ENCODE measurements at regions not wholly inside any gene's neighbourhood (a gene's known extent, or its start where the extent isn't known, plus 50 kb on each side); places are given as distances from the start of the nearest gene placed in this dataset.

- RAD21 ChIA-PET (ENCODE audit: low non-redundant PET in 1 of 2, low total read pairs in 2 of 2, uncharacterized antibody in 2 of 2, unreplicated experiment in 2 of 2): no interaction called here
- POLR2A ChIA-PET: no interaction called here
- Histone ChIP-seq H3K27me3 (ENCODE audit: insufficient read depth, low read length) (no peaks in the 10 kb centered on the region), H3K4me1 (ENCODE audit: control insufficient read depth in 1 of 2, insufficient read depth in 2 of 2, low read length in 2 of 2) (peaks cover 6 to 13% of the 10 kb centered on the region in 2 experiments; a peak in 3 of 4 replicates), H3K4me2 (ENCODE audit: low read length) (no peak overlapping the region), H3K36me3 (ENCODE audit: control insufficient read depth in 1 of 2, insufficient read depth in 2 of 2, low read length in 2 of 2) (no peaks in the 10 kb centered on the region), H3K79me2 (ENCODE audit: insufficient read depth, low read length) (no peaks in the 10 kb centered on the region), H3K9me2 (ENCODE audit: insufficient read depth) (no peaks in the 10 kb centered on the region), H3K4me3 (replicated peaks in 1 of 2; ENCODE audit: low read depth in 1 of 2, low read length in 2 of 2) (no peak overlapping the region), H3K9ac (ENCODE audit: low read length) (no peak overlapping the region), H3K9me3 (ENCODE audit: control insufficient read depth in 1 of 2, insufficient read depth in 1 of 2, low read depth in 1 of 2, low read length in 2 of 2) (no peaks in the 10 kb centered on the region), H4K20me1 (ENCODE audit: insufficient read depth) (no peaks in the 10 kb centered on the region), H3K27ac (ENCODE audit: low read depth, low read length) (no peak overlapping the region), H2AFZ (ENCODE audit: low read depth, low read length, poor library complexity, severe bottlenecking) (no peak overlapping the region)
- intact Hi-C loops (cut with micrococcal nuclease): no loop called here
- DNase-seq (ENCODE audit: low read depth, low spot score) (no peak), ATAC-seq (no peak)
- CTCF ChIA-PET: interaction anchor here (1.5 kb wide), 1 partner anchor 281 kb away, joined by 3 read pairs; no protein-coding TSS in a partner anchor
- no TSS peak for BruUV-seq (replicated peaks)
- TF ChIP-seq ZBTB33 (IDR thresholded peaks at IDR 0.05; ENCODE audit: extremely low read depth, insufficient replicate concordance, low read length) (no peak), POLR2A (IDR thresholded peaks at IDR 0.05; ENCODE audit: borderline replicate concordance, extremely low read depth, insufficient read depth, insufficient read length) (no peak), TCF7L2 (IDR thresholded peaks at IDR 0.05; ENCODE audit: borderline replicate concordance, extremely low read depth, insufficient read depth, insufficient read length) (no peak), EGR1 (IDR thresholded peaks at IDR 0.05; ENCODE audit: low read depth) (no peak), SIN3A (IDR thresholded peaks at IDR 0.05; ENCODE audit: low read depth) (no peak), ZFX (IDR thresholded peaks at IDR 0.05) (no peak), RAD21 (IDR thresholded peaks at IDR 0.05; ENCODE audit: low read depth) (no peak), EZH2phosphoT487 (IDR thresholded peaks at IDR 0.05; ENCODE audit: borderline replicate concordance) (no peak)
- TF ChIP-seq, protein P1, sequence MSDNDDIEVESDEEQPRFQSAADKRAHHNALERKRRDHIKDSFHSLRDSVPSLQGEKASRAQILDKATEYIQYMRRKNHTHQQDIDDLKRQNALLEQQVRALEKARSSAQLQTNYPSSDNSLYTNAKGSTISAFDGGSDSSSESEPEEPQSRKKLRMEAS (IDR thresholded peaks at IDR 0.05): no peak
These were observed 85.1 kb downstream of the NIBAN1 start for GRCh38 chr1:184889166-184889565.
